ENCODE measurements at regions not wholly inside any gene's neighbourhood (a gene's known extent, or its start where the extent isn't known, plus 50 kb on each side); places are given as distances from the start of the nearest gene placed in this dataset.

- TF ChIP-seq CTCF (IDR thresholded peaks at IDR 0.05) (no peak), POLR2A (IDR thresholded peaks at IDR 0.05) (no peak)
These were observed 195.8 kb downstream of the MATN1 start for GRCh38 chr1:30527511-30528140.

Data from thyroid gland (tissue), 4 donors.